HG03354 (cell line): ENCODE measurements at regions not wholly inside any gene's neighbourhood (a gene's known extent, or its start where the extent isn't known, plus 50 kb on each side); places are given as distances from the start of the nearest gene placed in this dataset.

Source experiments
- ATAC-seq: cut with Tn5 transposase; IDR thresholded peaks from one replicate; pipeline ENCODE4 v1.9.1; 2021; ENCODE audit warnings: mild to moderate bottlenecking; ENCODE audit not compliant: unreplicated experiment, poor library complexity, severe bottlenecking

GRCh38 chr5:61649231-61649630 is 317.2 kb downstream of the ZSWIM6 start:
- no peak for ATAC-seq

- ATAC-seq, result no peak
These were observed 317.9 kb downstream of the ZSWIM6 start for GRCh38 chr5:61649971-61650370.

- ATAC-seq, result no peak
These were observed 318.6 kb downstream of the ZSWIM6 start for GRCh38 chr5:61650661-61651060.

GRCh38 chr5:61651195-61651594 is 319.1 kb downstream of the ZSWIM6 start:
- ATAC-seq, result no peak

- no peak for ATAC-seq
These were observed 320.9 kb downstream of the ZSWIM6 start for GRCh38 chr5:61652916-61653315.

- no peak for ATAC-seq
These were observed 321.9 kb downstream of the ZSWIM6 start for GRCh38 chr5:61653807-61654580.

- ATAC-seq, result no peak
These were observed 322.8 kb downstream of the ZSWIM6 start for GRCh38 chr5:61654876-61655275.

GRCh38 chr5:61657010-61657409 is 325.0 kb downstream of the ZSWIM6 start:
- no peak for ATAC-seq

- ATAC-seq, result no peak
These were observed 325.6 kb downstream of the ZSWIM6 start for GRCh38 chr5:61657686-61658085.

GRCh38 chr5:61658592-61659008 is 326.5 kb downstream of the ZSWIM6 start:
- ATAC-seq, result peak; percentile 88

- no peak for ATAC-seq
These were observed 327.2 kb downstream of the ZSWIM6 start for GRCh38 chr5:61659221-61659696.

- no peak for ATAC-seq
These were observed 330.6 kb downstream of the ZSWIM6 start for GRCh38 chr5:61662670-61663069.

- ATAC-seq, result no peak
These were observed 334.1 kb downstream of the ZSWIM6 start for GRCh38 chr5:61666064-61666621.

GRCh38 chr5:61667525-61668218 is 335.6 kb downstream of the ZSWIM6 start:
- ATAC-seq, result no peak

- ATAC-seq, result no peak
These were observed 337.5 kb downstream of the ZSWIM6 start for GRCh38 chr5:61669531-61669930.

GRCh38 chr5:61670941-61671340 is 338.9 kb downstream of the ZSWIM6 start:
- no peak for ATAC-seq

- peak; percentile 58 for ATAC-seq
These were observed 341.1 kb downstream of the ZSWIM6 start for GRCh38 chr5:61673007-61673735.

- ATAC-seq, result no peak
These were observed 342.3 kb downstream of the ZSWIM6 start for GRCh38 chr5:61674378-61674777.

GRCh38 chr5:61675015-61675692 is 343.1 kb downstream of the ZSWIM6 start:
- no peak for ATAC-seq

GRCh38 chr5:61677220-61677619 is 345.2 kb downstream of the ZSWIM6 start:
- no peak for ATAC-seq
